Panc1 (cell line): ENCODE measurements at regions not wholly inside any gene's neighbourhood (a gene's known extent, or its start where the extent isn't known, plus 50 kb on each side); places are given as distances from the start of the nearest gene placed in this dataset.

Source experiments
- ATAC-seq: fragments of 200-7000 bp; cut with Tn5 transposase; 2 replicates; pipeline ENCODE4 v1.9.1; 2020; ENCODE audit warnings: mild to moderate bottlenecking, moderate library complexity
- BruUV-seq: library from RNA; stranded (reverse); fragments of 400-500 nt; replicated peaks from 2 replicates; lab custom pipeline; 2021; lab: Mats Ljungman, UMichigan
- CTCF ChIA-PET: fragments of 300-600 bp; sonication (Branson Sonifier 250); formaldehyde crosslinking; loops from one replicate; lab custom pipeline; 2022; ENCODE audit warnings: antibody characterized with exemption; lab: Charles Lee
- POLR2A ChIA-PET: fragments of 300-600 bp; sonication (Branson Sonifier 250); formaldehyde crosslinking; loops from one replicate; lab custom pipeline; 2022; ENCODE audit warnings: antibody characterized with exemption; lab: Charles Lee
- DNase-seq: peaks from one replicate; pipeline ENCODE4 v3.0.0-alpha.2; 2010; ENCODE audit warnings: low read depth, low spot score
- H3K27ac ChIP-seq: 2 replicates; pipeline ENCODE4 v1.5.1; 2011; ENCODE audit warnings: mild to moderate bottlenecking, low read length, inconsistent platforms
- H3K27me3 ChIP-seq: fragments of 200-500 bp; sonication (Bioruptor generic); 2 replicates; pipeline ENCODE4 v1.6.0; 2014; ENCODE audit warnings: low read length, inconsistent platforms; ENCODE audit not compliant: control insufficient read depth, insufficient read depth
- H3K36me3 ChIP-seq: fragments of 200-500 bp; sonication (Bioruptor generic); 2 replicates; pipeline ENCODE4 v1.5.1; 2014; ENCODE audit warnings: inconsistent platforms, mild to moderate bottlenecking, low read length, moderate library complexity; ENCODE audit not compliant: control insufficient read depth, insufficient read depth
- H3K4me1 ChIP-seq: 2 replicates; pipeline ENCODE4 v1.5.1; 2011; ENCODE audit warnings: inconsistent platforms, mild to moderate bottlenecking, low read length, moderate library complexity; ENCODE audit not compliant: control insufficient read depth, insufficient read depth
- H3K4me3 ChIP-seq, 2 experiments: 2 replicates each; pipeline ENCODE4 v1.5.1; 2011 to 2012; ENCODE audit warnings: low read depth in 2 of 2, low read length in 2 of 2, mild to moderate bottlenecking in 2 of 2, inconsistent platforms in 1 of 2, moderate library complexity in 1 of 2
- H3K9me3 ChIP-seq: fragments of 200-500 bp; sonication (Bioruptor generic); 2 replicates; pipeline ENCODE4 v1.5.1; 2014; ENCODE audit warnings: low read depth, mild to moderate bottlenecking, inconsistent platforms, low read length, moderate library complexity; ENCODE audit not compliant: control insufficient read depth, insufficient read depth
- CTCF ChIP-seq: fragments of 450-650 bp; IDR thresholded peaks from 2 replicates; pipeline ENCODE4 v1.5.1; 2017; ENCODE audit warnings: mild to moderate bottlenecking
- POLR2AphosphoS5 ChIP-seq: IDR thresholded peaks from 2 replicates; pipeline ENCODE4 v1.6.1; 2012; ENCODE audit warnings: mild to moderate bottlenecking, low read depth, low read length, moderate library complexity
- REST ChIP-seq, 2 experiments: IDR thresholded peaks; 2 replicates each; pipeline ENCODE4 v1.6.1; 2011 to 2012; ENCODE audit warnings: low read depth in 2 of 2, control low read depth in 1 of 2, low read length in 1 of 2, mild to moderate bottlenecking in 1 of 2, moderate library complexity in 1 of 2; ENCODE audit not compliant: insufficient read depth in 1 of 2
- SIN3A ChIP-seq: IDR thresholded peaks from 2 replicates; pipeline ENCODE4 v1.6.1; 2012; ENCODE audit warnings: low read depth, mild to moderate bottlenecking, low read length, moderate library complexity, borderline replicate concordance; ENCODE audit not compliant: insufficient read depth
- TCF7L2 ChIP-seq: IDR thresholded peaks from 2 replicates; pipeline ENCODE4 v1.6.1; 2011; ENCODE audit warnings: mild to moderate bottlenecking, low read depth, low read length, inconsistent platforms
- in situ Hi-C: cut with HindIII; loops from 2 replicates; pipeline ENCODE4 v1.10.0; 2016; ENCODE audit warnings: low sequenced_read_pairs, low pct_unique_long_range_greater_than_20kb
- intact Hi-C: fragments of 100-400 bp; cut with micrococcal nuclease; formaldehyde crosslinking; loops from one replicate; pipeline ENCODE4 v1.10.0; 2022; ENCODE audit not compliant: unreplicated experiment

GRCh38 chr4:36439556-36439955, 158.1 kb downstream of the DTHD1 start:
- TF ChIP-seq POLR2AphosphoS5 (no peak), SIN3A (no peak), CTCF (no peak), REST (IDR thresholded peaks at IDR 0.05; ENCODE audit: insufficient read depth in 1 of 2, low read depth in 2 of 2, low read length in 1 of 2) (no peak), TCF7L2 (no peak)

DNA sequence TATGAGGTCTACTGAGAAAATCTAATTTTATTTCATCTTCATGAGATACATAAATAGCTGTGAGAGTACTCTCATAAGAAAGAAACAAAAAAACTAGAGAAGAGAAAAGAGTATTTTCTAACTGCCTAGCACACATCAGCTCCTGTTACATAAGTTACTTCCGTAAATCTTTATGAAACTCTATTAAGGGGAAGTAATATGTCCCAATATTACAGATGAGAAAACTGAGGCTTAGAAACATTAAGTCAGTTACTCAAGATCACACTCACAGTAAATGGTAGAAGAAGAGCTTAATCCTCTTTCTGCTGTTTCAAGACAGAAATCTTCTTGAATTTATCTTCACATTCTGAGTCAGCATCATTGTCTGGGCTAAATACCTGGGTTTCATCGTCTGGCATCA, 164.1 kb downstream of the DTHD1 start:
- POLR2A ChIA-PET: interaction anchor here (0.6 kb wide), 1 partner anchor 727 kb away, joined by 6 read pairs; no protein-coding TSS in a partner anchor
- no peak for DNase-seq
- no peaks in the 10 kb centered on the region for H3K36me3 ChIP-seq
- H3K4me1 ChIP-seq: no peaks in the 10 kb centered on the region
- no peak for ATAC-seq
- intact Hi-C loops (no loop called here), in situ Hi-C loops (no loop called here)
- CTCF ChIA-PET: no interaction called here
- H3K9me3 ChIP-seq: no peaks in the 10 kb centered on the region
- no peaks in the 10 kb centered on the region for H3K27me3 ChIP-seq
- BruUV-seq: no TSS peak
- H3K4me3 ChIP-seq: no peak overlapping the region
- TF ChIP-seq REST (IDR thresholded peaks at IDR 0.05; ENCODE audit: insufficient read depth in 1 of 2, low read depth in 2 of 2, low read length in 1 of 2) (no peak), POLR2AphosphoS5 (no peak), TCF7L2 (no peak), CTCF (no peak), SIN3A (no peak)
- H3K27ac ChIP-seq: no peak overlapping the region

More at GRCh38 chr4:36439556-36439955, 158.1 kb downstream of the DTHD1 start:
- H3K9me3 ChIP-seq: no peaks in the 10 kb centered on the region
- H3K4me1 ChIP-seq: no peaks in the 10 kb centered on the region
- H3K27me3 ChIP-seq: no peaks in the 10 kb centered on the region
- DNase-seq: no peak
- H3K4me3 ChIP-seq: no peak overlapping the region
- ChIA-PET CTCF (no interaction called here), POLR2A (no interaction called here)
- no TSS peak for BruUV-seq
- intact Hi-C loops (no loop called here), in situ Hi-C loops (no loop called here)
- no peak for ATAC-seq
- H3K36me3 ChIP-seq: no peaks in the 10 kb centered on the region
- H3K27ac ChIP-seq: no peak overlapping the region
